Epithelial cell of prostate (primary cell): ENCODE measurements at regions not wholly inside any gene's neighbourhood (a gene's known extent, or its start where the extent isn't known, plus 50 kb on each side); places are given as distances from the start of the nearest gene placed in this dataset.
A peak's percentile ranks its signal among the peaks of the same experiment; 100 is the strongest.

Experiments used
- DNase-seq: peaks from one replicate; pipeline ENCODE4 v3.0.0-alpha.2; 2011; ENCODE audit warnings: low read depth, low spot score
- H3K27ac ChIP-seq: fragments of 450-650 bp; 2 replicates; pipeline ENCODE4 v1.5.1; 2017; ENCODE audit warnings: mild to moderate bottlenecking

GRCh38 chr14:87050421-87050820 lies 942.6 kb downstream of the GALC start:
- no peak overlapping the region for H3K27ac ChIP-seq
- no peak for DNase-seq

- no peak overlapping the region for H3K27ac ChIP-seq
- DNase-seq, result peak; percentile 39
Observed at GRCh38 chr14:87049950-87050349, 943.0 kb downstream of the GALC start.

- no peak overlapping the region for H3K27ac ChIP-seq
- no peak for DNase-seq
Observed at GRCh38 chr14:87046960-87047359, 946.0 kb downstream of the GALC start.

GRCh38 chr14:87045956-87046355 lies 947.0 kb downstream of the GALC start:
- H3K27ac ChIP-seq, result no peak overlapping the region
- DNase-seq, result no peak

GRCh38 chr14:87045246-87045645 lies 947.7 kb downstream of the GALC start:
- no peak overlapping the region for H3K27ac ChIP-seq
- no peak for DNase-seq

- no peak for DNase-seq
- no peak overlapping the region for H3K27ac ChIP-seq
Observed at GRCh38 chr14:87044807-87045206, 948.2 kb downstream of the GALC start.

- DNase-seq, result no peak
- H3K27ac ChIP-seq, result no peak overlapping the region
Observed at GRCh38 chr14:87043667-87044200, 949.2 kb downstream of the GALC start.

- no peak for DNase-seq
- no peak overlapping the region for H3K27ac ChIP-seq
Observed at GRCh38 chr14:87042354-87042753, 950.6 kb downstream of the GALC start.

GRCh38 chr14:87041290-87042020 lies 951.5 kb downstream of the GALC start:
- no peak for DNase-seq
- H3K27ac ChIP-seq, result no peak overlapping the region

- no peak for DNase-seq
- no peak overlapping the region for H3K27ac ChIP-seq
Observed at GRCh38 chr14:87034680-87035079, 958.3 kb downstream of the GALC start.

- peak; percentile 31 for DNase-seq
- no peak overlapping the region for H3K27ac ChIP-seq
Observed at GRCh38 chr14:87030197-87030596, 962.8 kb downstream of the GALC start.

- H3K27ac ChIP-seq, result peak overlapping the region; percentile 34
- DNase-seq, result peak; percentile 26
Observed at GRCh38 chr14:87020106-87020505, 972.9 kb downstream of the GALC start.

- no peak for DNase-seq
- no peak overlapping the region for H3K27ac ChIP-seq
Observed at GRCh38 chr14:87018294-87018693, 974.7 kb downstream of the GALC start.

- no peak overlapping the region for H3K27ac ChIP-seq
- DNase-seq, result no peak
Observed at GRCh38 chr14:87017335-87017734, 975.6 kb downstream of the GALC start.

- no peak overlapping the region for H3K27ac ChIP-seq
- no peak for DNase-seq
Observed at GRCh38 chr14:87014856-87015255, 978.1 kb downstream of the GALC start.

- DNase-seq, result no peak
- no peak overlapping the region for H3K27ac ChIP-seq
Observed at GRCh38 chr14:87013583-87013982, 979.4 kb downstream of the GALC start.

GRCh38 chr14:87008965-87009364 lies 984.0 kb downstream of the GALC start:
- DNase-seq, result no peak
- H3K27ac ChIP-seq, result no peak overlapping the region

GRCh38 chr14:87005280-87005679 lies 987.7 kb downstream of the GALC start:
- DNase-seq, result no peak
- no peak overlapping the region for H3K27ac ChIP-seq

GRCh38 chr14:87002776-87003175 lies 990.2 kb downstream of the GALC start:
- no peak overlapping the region for H3K27ac ChIP-seq
- no peak for DNase-seq

GRCh38 chr14:87001333-87001732 lies 991.6 kb downstream of the GALC start:
- no peak for DNase-seq
- H3K27ac ChIP-seq, result no peak overlapping the region

- no peak overlapping the region for H3K27ac ChIP-seq
Observed at GRCh38 chr14:87000081-87000480, 992.9 kb downstream of the GALC start.

GRCh38 chr14:86999036-86999435 lies 993.9 kb downstream of the GALC start:
- no peak for DNase-seq

More at GRCh38 chr14:87000081-87000480, 992.9 kb downstream of the GALC start:
- DNase-seq, result no peak

More at GRCh38 chr14:86999036-86999435, 993.9 kb downstream of the GALC start:
- no peak overlapping the region for H3K27ac ChIP-seq
